ENCODE measurements at regions not wholly inside any gene's neighbourhood (a gene's known extent, or its start where the extent isn't known, plus 50 kb on each side); places are given as distances from the start of the nearest gene placed in this dataset.

DNA sequence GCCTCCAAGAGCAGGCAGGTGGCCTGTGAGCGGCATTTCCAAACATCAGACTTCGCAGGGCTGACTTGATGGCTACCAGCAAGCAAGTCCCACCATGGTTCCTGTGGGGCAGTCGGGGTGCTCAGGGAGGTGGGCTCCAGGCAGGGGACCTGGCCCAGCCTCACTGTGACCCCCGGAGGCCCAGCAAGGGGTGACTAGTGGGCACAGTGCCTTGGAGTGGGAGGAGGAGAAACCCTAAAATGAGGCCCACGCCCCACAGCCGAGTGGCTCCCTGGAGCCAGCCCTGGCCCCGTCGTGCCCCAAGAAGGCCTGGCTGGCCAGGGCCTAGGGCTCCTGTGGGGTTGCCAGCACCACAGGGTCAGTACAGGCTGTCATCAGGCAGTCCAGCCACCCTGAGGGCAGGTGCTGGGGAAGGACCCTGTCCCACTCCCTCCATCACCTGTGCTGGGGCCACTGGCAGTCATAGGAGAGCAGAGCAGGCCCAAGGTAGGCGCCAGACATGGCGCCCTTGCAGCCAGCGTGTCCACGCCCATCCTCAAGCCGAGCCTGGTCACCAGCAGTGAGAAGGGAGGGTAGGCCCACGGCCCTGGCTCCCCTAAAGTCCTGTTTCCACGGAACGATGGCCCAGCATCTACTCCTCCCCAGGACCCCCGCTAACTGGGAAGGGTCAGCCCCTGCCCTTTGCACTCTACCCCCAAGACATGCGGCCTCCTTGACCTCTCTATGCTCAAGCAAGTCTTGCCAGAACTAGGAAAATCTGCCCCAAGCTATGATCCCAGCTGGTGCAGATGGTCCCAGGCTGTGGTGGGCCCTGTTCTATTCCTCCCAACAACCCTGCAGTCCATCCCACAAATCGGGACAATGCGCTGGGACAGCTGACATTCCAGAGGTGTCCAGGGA, 144.2 kb upstream of the C14orf180 start:
- DNase-seq = no peak
- Histone ChIP-seq H3K36me3 (no peaks in the 10 kb centered on the region), H3K27ac (no peak overlapping the region), H3K4me3 (replicated peaks in 1 of 3) (no peak overlapping the region), H3K4me1 (peaks cover 3 to 18% of the 10 kb centered on the region in 2 donors), H3K27me3 (no peaks in the 10 kb centered on the region), H3K9me3 (no peaks in the 10 kb centered on the region)
- intact Hi-C loops (cut with DNase I) = no loop called here
- no peak for TF ChIP-seq POLR2A (IDR thresholded peaks at IDR 0.05)
- TF ChIP-seq, protein P1, sequence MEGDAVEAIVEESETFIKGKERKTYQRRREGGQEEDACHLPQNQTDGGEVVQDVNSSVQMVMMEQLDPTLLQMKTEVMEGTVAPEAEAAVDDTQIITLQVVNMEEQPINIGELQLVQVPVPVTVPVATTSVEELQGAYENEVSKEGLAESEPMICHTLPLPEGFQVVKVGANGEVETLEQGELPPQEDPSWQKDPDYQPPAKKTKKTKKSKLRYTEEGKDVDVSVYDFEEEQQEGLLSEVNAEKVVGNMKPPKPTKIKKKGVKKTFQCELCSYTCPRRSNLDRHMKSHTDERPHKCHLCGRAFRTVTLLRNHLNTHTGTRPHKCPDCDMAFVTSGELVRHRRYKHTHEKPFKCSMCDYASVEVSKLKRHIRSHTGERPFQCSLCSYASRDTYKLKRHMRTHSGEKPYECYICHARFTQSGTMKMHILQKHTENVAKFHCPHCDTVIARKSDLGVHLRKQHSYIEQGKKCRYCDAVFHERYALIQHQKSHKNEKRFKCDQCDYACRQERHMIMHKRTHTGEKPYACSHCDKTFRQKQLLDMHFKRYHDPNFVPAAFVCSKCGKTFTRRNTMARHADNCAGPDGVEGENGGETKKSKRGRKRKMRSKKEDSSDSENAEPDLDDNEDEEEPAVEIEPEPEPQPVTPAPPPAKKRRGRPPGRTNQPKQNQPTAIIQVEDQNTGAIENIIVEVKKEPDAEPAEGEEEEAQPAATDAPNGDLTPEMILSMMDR (IDR thresholded peaks at IDR 0.05) = no peak
- 92 to 94% methylated on average over 13 to 14 of the region's 20 CpGs for WGBS, 2 donors

DNA sequence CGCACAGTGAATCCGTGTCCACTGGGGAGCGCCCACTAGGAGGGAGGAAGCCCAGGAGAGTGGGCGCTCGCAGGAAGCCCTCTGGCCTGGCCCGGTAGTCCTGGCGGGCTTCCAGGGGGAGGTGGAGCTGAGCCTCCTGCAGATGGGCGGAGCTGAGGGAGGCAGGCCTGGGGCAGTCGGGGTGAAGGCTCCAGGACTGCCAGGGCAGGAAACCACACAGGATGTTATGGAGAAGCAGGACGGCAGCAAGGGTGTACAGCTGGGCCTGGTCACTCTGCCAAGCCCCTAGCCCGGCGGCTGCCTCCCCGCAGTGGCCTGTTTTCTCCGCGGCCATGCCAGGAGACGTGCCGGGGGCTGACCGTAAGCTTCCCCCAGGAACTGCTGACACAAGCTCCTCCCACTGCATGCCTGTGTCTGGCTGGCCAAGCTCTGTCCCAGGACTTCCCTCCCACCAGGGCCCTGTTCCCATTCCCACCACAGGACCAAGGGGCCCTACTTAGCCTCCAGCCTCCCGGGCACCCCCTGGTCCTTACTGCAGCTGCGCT, 143.4 kb upstream of the C14orf180 start:
- no peaks in the 10 kb centered on the region for H3K9me3 ChIP-seq
- no peak for TF ChIP-seq POLR2A (IDR thresholded peaks at IDR 0.05)
- TF ChIP-seq, protein P1 (IDR thresholded peaks at IDR 0.05) = no peak
- intact Hi-C loops (cut with DNase I) = no loop called here
- H3K4me1 ChIP-seq = peaks cover 3 to 18% of the 10 kb centered on the region in 2 donors
- H3K36me3 ChIP-seq = no peaks in the 10 kb centered on the region
- peak overlapping the region in 2 of 3 donors; percentile 17 to 36 for H3K27ac ChIP-seq
- 37% methylated on average over 17 to 20 of the region's 20 CpGs for WGBS, 2 donors
- H3K27me3 ChIP-seq = no peaks in the 10 kb centered on the region
- peak; percentile 27 to 29 for DNase-seq
- H3K4me3 ChIP-seq (replicated peaks in 1 of 3) = no peak overlapping the region

DNA sequence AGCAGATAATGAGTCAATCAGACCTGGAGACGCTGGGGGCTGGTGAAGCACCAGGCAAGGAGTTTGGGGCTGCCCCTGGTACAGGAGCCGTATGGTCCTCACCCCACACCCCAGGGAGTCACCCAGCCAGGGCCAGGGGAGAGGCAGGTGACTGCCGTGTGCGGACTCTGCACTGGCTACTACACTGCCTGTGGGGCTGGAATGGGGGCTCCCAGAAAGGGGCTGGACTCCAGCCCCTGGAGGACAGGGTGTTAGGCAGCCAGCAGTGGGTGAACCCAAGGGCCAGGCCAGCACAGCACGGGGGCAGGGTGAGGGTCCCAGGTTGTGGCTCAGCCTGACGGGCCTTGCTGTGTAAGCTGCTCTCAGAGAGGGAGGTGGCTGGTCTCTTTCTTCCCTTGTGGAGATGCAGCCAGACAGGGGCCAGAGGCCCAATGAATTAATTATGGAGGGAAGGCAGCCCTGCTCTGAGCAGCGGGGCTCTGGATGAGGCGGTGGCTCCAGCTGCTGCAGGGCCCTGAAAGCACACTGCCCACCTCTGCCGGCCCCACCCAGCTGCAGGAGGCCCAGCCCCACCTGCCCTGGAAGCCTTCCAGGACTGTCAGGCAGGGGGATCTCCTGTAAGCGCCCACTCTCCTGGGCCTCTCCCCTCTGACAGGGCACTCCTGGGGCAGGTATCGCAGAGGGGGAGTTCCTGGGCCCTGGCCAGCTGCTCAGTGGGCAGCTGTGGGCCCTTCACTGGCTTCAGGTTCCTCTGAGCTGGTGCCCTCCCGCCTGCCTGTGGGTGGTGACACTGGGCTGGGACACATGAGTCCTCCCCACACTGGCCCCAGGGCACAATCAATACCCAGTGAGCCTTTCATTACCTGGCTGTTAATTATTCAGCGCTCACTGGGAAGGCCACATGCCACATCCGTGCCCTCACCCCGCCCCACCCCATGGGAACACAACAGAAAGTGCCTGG, 142.5 kb upstream of the C14orf180 start:
- TF ChIP-seq, protein P1 (IDR thresholded peaks at IDR 0.05) = no peak
- no peak for TF ChIP-seq POLR2A (IDR thresholded peaks at IDR 0.05)
- intact Hi-C loops (cut with DNase I) = no loop called here
- Histone ChIP-seq H3K4me1 (peaks cover 3 to 18% of the 10 kb centered on the region in 2 donors), H3K9me3 (no peaks in the 10 kb centered on the region), H3K36me3 (no peaks in the 10 kb centered on the region), H3K27ac (peak overlapping the region in 2 of 3 donors; percentile 17 to 36), H3K4me3 (replicated peaks in 1 of 3) (no peak overlapping the region), H3K27me3 (no peaks in the 10 kb centered on the region)
- 65 to 77% methylated on average over 5 to 10 of the region's 15 CpGs for WGBS, 2 donors
- DNase-seq = no peak

DNA sequence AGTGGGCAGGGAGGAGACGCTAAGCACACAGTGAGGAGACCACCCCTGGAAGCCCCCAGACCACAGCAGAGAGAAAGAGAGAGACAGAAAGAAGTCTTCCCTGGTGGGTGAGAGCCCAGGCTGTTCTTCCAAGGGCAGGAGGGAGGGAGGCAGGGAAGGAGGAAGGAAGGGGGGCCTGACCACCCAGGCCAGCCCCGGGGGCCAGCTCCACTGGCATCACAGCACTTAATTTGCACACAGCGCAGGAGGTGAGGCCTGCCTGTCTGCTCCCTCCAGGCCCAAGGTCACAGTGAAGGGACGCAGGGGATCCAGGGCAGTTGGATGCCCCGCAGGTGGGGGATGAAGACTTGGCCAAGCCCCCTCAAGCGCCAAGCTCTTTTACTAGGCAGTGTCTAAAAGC, 141.9 kb upstream of the C14orf180 start:
- Histone ChIP-seq H3K4me1 (peaks cover 3 to 18% of the 10 kb centered on the region in 2 donors), H3K36me3 (no peaks in the 10 kb centered on the region), H3K9me3 (no peaks in the 10 kb centered on the region), H3K27ac (no peak overlapping the region), H3K4me3 (replicated peaks in 1 of 3) (no peak overlapping the region), H3K27me3 (no peaks in the 10 kb centered on the region)
- WGBS, 2 donors = 79 to 83% methylated on average over 6 of the region's 6 CpGs
- no peak for DNase-seq
- no peak for TF ChIP-seq POLR2A (IDR thresholded peaks at IDR 0.05)
- TF ChIP-seq, protein P1 (IDR thresholded peaks at IDR 0.05) = no peak
- intact Hi-C loops (cut with DNase I) = no loop called here
